ENCODE measurements at regions not wholly inside any gene's neighbourhood (a gene's known extent, or its start where the extent isn't known, plus 50 kb on each side); places are given as distances from the start of the nearest gene placed in this dataset.

DNA sequence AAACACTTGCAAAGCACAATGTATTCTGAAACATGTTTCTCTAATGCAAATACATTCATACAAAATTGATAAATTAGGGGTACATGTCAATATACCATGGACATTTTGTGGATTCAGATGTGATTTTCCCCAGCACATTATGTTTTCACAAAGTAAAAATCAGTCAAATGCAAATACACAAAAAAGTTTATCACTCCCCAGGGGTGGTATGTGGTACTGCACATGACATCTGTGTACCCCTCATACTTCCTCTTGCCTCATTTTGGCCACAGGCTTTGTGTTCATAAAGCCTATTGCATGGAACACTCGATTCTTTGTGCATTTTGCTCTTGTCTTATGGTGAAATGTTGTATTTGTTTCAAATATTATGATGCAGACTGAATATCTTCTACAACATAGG lies 116.8 kb upstream of the PDE4D start:
- no peak overlapping the region for H3K4me3 Mint-ChIP-seq
- H3K9me3 Mint-ChIP-seq: peaks cover 0 to 9% (median 0%) of the 10 kb centered on the region in 11 donors
- H3K27me3 Mint-ChIP-seq: no peaks in the 10 kb centered on the region
- intact Hi-C loops (cut with micrococcal nuclease): no loop called here
- DNase-seq: no peak
- H3K36me3 ChIP-seq (ENCODE audit: control insufficient read depth in 2 of 3, insufficient read depth in 3 of 3, low read length in 3 of 3): no peaks in the 10 kb centered on the region
- ATAC-seq: no peak
- no peaks in the 10 kb centered on the region for H3K4me1 Mint-ChIP-seq
- H3K4me3 ChIP-seq (ENCODE audit: low read length): no peak overlapping the region
- no peak overlapping the region for H3K27ac Mint-ChIP-seq
- no peaks in the 10 kb centered on the region for H3K36me3 Mint-ChIP-seq
- POLR2A ChIA-PET: no interaction called here
- no peaks in the 10 kb centered on the region for H3K4me1 ChIP-seq (ENCODE audit: control insufficient read depth in 2 of 2, insufficient read depth in 2 of 2, low read length in 2 of 2)
- no peak overlapping the region for H3K27ac ChIP-seq (ENCODE audit: low read depth, low read length)
- CTCF ChIA-PET: no interaction called here
- H3K9me3 ChIP-seq (ENCODE audit: control insufficient read depth in 2 of 3, low read length in 3 of 3): no peaks in the 10 kb centered on the region
- H3K27me3 ChIP-seq (ENCODE audit: control insufficient read depth in 2 of 2, insufficient read depth in 2 of 2, low read length in 2 of 2): no peaks in the 10 kb centered on the region

DNA sequence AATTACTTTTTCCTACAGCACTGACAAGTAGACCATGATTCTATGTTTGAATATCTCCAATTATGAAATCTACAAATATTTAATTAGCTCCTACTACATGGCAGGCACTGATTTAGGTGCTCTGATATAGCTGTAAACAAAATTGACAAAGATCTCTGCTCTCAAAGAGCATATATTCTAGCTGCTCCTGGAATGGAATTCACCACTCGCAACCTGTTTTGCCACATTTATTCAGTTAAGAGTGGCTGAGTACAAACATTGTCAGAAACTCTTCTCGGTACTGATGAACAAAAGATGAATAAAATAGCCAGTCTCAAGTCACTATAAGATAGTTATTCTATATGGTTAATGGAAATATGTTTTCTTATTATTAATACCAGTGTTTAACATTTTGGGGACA lies 114.2 kb upstream of the PDE4D start:
- H3K27ac Mint-ChIP-seq: no peak overlapping the region
- Histone ChIP-seq H3K4me1 (ENCODE audit: control insufficient read depth in 2 of 2, insufficient read depth in 2 of 2, low read length in 2 of 2) (no peaks in the 10 kb centered on the region), H3K9me3 (ENCODE audit: control insufficient read depth in 2 of 3, low read length in 3 of 3) (no peaks in the 10 kb centered on the region), H3K36me3 (ENCODE audit: control insufficient read depth in 2 of 3, insufficient read depth in 3 of 3, low read length in 3 of 3) (no peaks in the 10 kb centered on the region), H3K27me3 (ENCODE audit: control insufficient read depth in 2 of 2, insufficient read depth in 2 of 2, low read length in 2 of 2) (no peaks in the 10 kb centered on the region), H3K4me3 (ENCODE audit: low read length) (no peak overlapping the region), H3K27ac (ENCODE audit: low read depth, low read length) (no peak overlapping the region)
- intact Hi-C loops (cut with micrococcal nuclease): no loop called here
- peaks cover 0 to 6% (median 0%) of the 10 kb centered on the region in 11 donors for H3K9me3 Mint-ChIP-seq
- CTCF ChIA-PET: no interaction called here
- ATAC-seq: no peak
- no peaks in the 10 kb centered on the region for H3K4me1 Mint-ChIP-seq
- POLR2A ChIA-PET: no interaction called here
- H3K36me3 Mint-ChIP-seq: no peaks in the 10 kb centered on the region
- H3K27me3 Mint-ChIP-seq: no peaks in the 10 kb centered on the region
- H3K4me3 Mint-ChIP-seq: no peak overlapping the region
- no peak for DNase-seq

DNA sequence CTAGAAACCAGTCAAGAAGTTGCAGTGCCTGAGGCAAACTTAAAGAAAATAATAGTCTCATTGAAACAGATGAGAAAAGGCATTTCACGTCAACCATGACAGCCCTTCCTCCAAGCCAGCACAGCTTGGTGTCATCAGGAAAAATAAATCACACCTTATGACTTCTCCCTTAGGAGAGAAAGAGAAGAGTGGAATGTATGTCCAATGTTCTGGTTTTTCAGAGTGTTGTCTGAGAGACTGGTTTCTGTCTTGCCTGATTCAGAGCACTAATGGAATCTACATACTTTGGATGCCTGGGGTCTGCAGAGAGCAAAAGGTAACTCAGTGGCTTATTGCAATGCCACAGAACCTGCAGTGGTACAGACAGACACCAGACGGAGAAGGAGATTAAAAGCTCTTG lies 105.5 kb upstream of the PDE4D start:
- ATAC-seq (no peak), DNase-seq (no peak)
- Histone ChIP-seq H3K9me3 (ENCODE audit: control insufficient read depth in 2 of 3, low read length in 3 of 3) (no peaks in the 10 kb centered on the region), H3K4me1 (ENCODE audit: control insufficient read depth in 2 of 2, insufficient read depth in 2 of 2, low read length in 2 of 2) (no peaks in the 10 kb centered on the region), H3K27me3 (ENCODE audit: control insufficient read depth in 2 of 2, insufficient read depth in 2 of 2, low read length in 2 of 2) (no peaks in the 10 kb centered on the region), H3K36me3 (ENCODE audit: control insufficient read depth in 2 of 3, insufficient read depth in 3 of 3, low read length in 3 of 3) (no peaks in the 10 kb centered on the region), H3K27ac (ENCODE audit: low read depth, low read length) (no peak overlapping the region), H3K4me3 (ENCODE audit: low read length) (no peak overlapping the region)
- H3K9me3 Mint-ChIP-seq: peaks cover 0 to 19% (median 6%) of the 10 kb centered on the region in 11 donors
- no peaks in the 10 kb centered on the region for H3K27me3 Mint-ChIP-seq
- POLR2A ChIA-PET: no interaction called here
- H3K4me3 Mint-ChIP-seq: no peak overlapping the region
- CTCF ChIA-PET: no interaction called here
- H3K4me1 Mint-ChIP-seq: no peaks in the 10 kb centered on the region
- H3K27ac Mint-ChIP-seq: no peak overlapping the region
- H3K36me3 Mint-ChIP-seq: no peaks in the 10 kb centered on the region
- intact Hi-C loops (cut with micrococcal nuclease): no loop called here

DNA sequence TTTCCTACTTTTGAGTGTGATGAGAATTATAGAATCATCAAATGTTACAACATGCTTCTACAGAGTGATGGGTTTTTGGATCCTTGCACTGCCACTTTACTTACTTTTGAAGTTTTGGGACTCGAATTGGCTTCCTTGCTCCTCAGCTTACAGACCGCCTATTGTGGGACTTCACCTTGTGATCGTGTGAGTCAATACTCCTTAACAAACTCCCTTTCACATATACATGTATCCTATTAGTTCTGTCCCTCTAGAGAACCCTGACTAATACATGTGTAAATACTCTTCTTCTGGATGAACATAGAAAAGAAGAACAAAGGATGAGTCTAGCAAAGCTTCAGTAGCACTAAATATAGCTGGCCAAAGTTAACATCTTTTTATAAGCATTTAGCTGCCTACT lies 98.7 kb upstream of the PDE4D start:
- ChIA-PET POLR2A (no interaction called here), CTCF (no interaction called here)
- Mint-ChIP-seq H3K4me1 (no peaks in the 10 kb centered on the region), H3K9me3 (peaks cover 0 to 6% (median 0%) of the 10 kb centered on the region in 11 donors), H3K27me3 (no peaks in the 10 kb centered on the region), H3K36me3 (no peaks in the 10 kb centered on the region), H3K4me3 (no peak overlapping the region), H3K27ac (no peak overlapping the region)
- H3K27ac ChIP-seq (ENCODE audit: low read depth, low read length): no peak overlapping the region
- H3K4me3 ChIP-seq (ENCODE audit: low read length): no peak overlapping the region
- H3K36me3 ChIP-seq (ENCODE audit: control insufficient read depth in 2 of 3, insufficient read depth in 3 of 3, low read length in 3 of 3): no peaks in the 10 kb centered on the region
- no peaks in the 10 kb centered on the region for H3K9me3 ChIP-seq (ENCODE audit: control insufficient read depth in 2 of 3, low read length in 3 of 3)
- no peaks in the 10 kb centered on the region for H3K4me1 ChIP-seq (ENCODE audit: control insufficient read depth in 2 of 2, insufficient read depth in 2 of 2, low read length in 2 of 2)
- DNase-seq: no peak
- no peaks in the 10 kb centered on the region for H3K27me3 ChIP-seq (ENCODE audit: control insufficient read depth in 2 of 2, insufficient read depth in 2 of 2, low read length in 2 of 2)
- intact Hi-C loops (cut with micrococcal nuclease): no loop called here
- no peak for ATAC-seq

DNA sequence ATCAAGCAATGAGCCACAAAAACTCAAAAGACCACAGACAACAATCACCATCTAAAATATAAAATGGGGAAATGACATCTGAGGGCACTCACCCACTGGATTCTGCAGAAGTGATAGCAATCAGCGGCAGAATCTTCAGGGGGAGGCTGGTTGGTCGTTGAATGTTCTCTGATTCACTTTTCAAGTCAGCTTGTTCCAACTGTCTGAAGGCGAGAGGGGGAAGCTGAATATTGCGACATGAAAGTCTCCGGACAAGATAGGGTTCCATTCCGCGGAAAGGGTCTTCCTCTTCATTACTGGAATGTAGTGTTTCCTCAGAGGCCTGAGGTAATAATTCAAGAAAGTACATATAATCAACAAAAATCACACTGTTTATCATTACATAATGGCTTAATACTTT lies 94.9 kb upstream of the PDE4D start:
- Mint-ChIP-seq H3K27ac (no peak overlapping the region), H3K4me1 (no peaks in the 10 kb centered on the region), H3K27me3 (no peaks in the 10 kb centered on the region), H3K9me3 (peaks cover 0 to 6% (median 0%) of the 10 kb centered on the region in 11 donors), H3K4me3 (no peak overlapping the region), H3K36me3 (no peaks in the 10 kb centered on the region)
- Histone ChIP-seq H3K9me3 (ENCODE audit: control insufficient read depth in 2 of 3, low read length in 3 of 3) (no peaks in the 10 kb centered on the region), H3K4me1 (ENCODE audit: control insufficient read depth in 2 of 2, insufficient read depth in 2 of 2, low read length in 2 of 2) (no peaks in the 10 kb centered on the region), H3K36me3 (ENCODE audit: control insufficient read depth in 2 of 3, insufficient read depth in 3 of 3, low read length in 3 of 3) (no peaks in the 10 kb centered on the region), H3K27ac (ENCODE audit: low read depth, low read length) (no peak overlapping the region), H3K4me3 (ENCODE audit: low read length) (no peak overlapping the region), H3K27me3 (ENCODE audit: control insufficient read depth in 2 of 2, insufficient read depth in 2 of 2, low read length in 2 of 2) (no peaks in the 10 kb centered on the region)
- intact Hi-C loops (cut with micrococcal nuclease): no loop called here
- no peak for ATAC-seq
- ChIA-PET POLR2A (no interaction called here), CTCF (no interaction called here)
- no peak for DNase-seq

DNA sequence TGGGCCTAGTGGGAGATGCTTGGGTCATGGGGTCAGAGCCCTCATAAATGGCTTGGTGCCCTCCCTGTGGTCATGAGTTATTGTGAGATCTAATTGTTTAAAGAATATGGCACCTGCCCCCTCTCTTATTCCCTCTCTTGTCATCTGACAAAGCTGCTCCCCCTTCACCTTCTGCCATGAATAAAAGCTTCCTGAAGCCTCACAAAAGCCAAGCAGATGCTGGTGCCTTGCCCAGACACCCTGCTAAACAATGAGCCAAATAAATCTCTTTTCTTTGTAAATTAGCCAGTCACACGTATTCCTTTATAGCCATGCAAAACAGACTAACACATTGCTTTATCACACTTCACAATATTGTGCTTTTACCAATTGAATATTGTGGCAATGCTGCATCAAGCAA lies 82.8 kb upstream of the PDE4D start:
- no peak overlapping the region for H3K4me3 ChIP-seq (ENCODE audit: low read length)
- Mint-ChIP-seq H3K27ac (no peak overlapping the region), H3K36me3 (no peaks in the 10 kb centered on the region), H3K4me3 (no peak overlapping the region), H3K9me3 (peaks cover 0 to 17% (median 2%) of the 10 kb centered on the region in 11 donors), H3K27me3 (no peaks in the 10 kb centered on the region), H3K4me1 (no peaks in the 10 kb centered on the region)
- H3K27ac ChIP-seq (ENCODE audit: low read depth, low read length): no peak overlapping the region
- no peaks in the 10 kb centered on the region for H3K36me3 ChIP-seq (ENCODE audit: control insufficient read depth in 2 of 3, insufficient read depth in 3 of 3, low read length in 3 of 3)
- H3K9me3 ChIP-seq (ENCODE audit: control insufficient read depth in 2 of 3, low read length in 3 of 3): no peaks in the 10 kb centered on the region
- H3K27me3 ChIP-seq (ENCODE audit: control insufficient read depth in 2 of 2, insufficient read depth in 2 of 2, low read length in 2 of 2): no peaks in the 10 kb centered on the region
- H3K4me1 ChIP-seq (ENCODE audit: control insufficient read depth in 2 of 2, insufficient read depth in 2 of 2, low read length in 2 of 2): no peaks in the 10 kb centered on the region
- POLR2A ChIA-PET: no interaction called here
- CTCF ChIA-PET: no interaction called here
- ATAC-seq (no peak), DNase-seq (no peak)
- intact Hi-C loops (cut with micrococcal nuclease): no loop called here

DNA sequence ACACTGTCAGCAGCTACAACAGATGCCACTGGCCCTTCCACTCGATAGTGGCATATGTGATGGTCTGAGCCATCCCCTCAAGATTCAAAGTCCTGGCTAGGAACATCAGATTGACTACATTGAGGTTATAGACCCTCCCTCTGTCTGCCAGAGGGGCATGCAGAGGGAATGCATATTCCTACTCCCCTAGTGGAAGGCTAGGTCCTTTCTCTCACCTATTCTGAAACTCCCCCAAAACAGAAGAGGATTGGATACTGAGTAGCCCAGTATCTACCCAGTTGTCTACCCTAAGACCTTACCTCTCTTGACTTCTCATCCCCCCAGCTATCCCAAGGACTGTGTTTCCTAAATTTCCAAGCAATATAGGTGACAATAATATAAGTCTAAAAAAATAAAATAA lies 78.5 kb upstream of the PDE4D start:
- no peaks in the 10 kb centered on the region for H3K27me3 ChIP-seq (ENCODE audit: control insufficient read depth in 2 of 2, insufficient read depth in 2 of 2, low read length in 2 of 2)
- no peaks in the 10 kb centered on the region for H3K36me3 ChIP-seq (ENCODE audit: control insufficient read depth in 2 of 3, insufficient read depth in 3 of 3, low read length in 3 of 3)
- intact Hi-C loops (cut with micrococcal nuclease): no loop called here
- no peak for ATAC-seq
- Mint-ChIP-seq H3K9me3 (peaks cover 0 to 23% (median 3%) of the 10 kb centered on the region in 11 donors), H3K27me3 (no peaks in the 10 kb centered on the region), H3K36me3 (no peaks in the 10 kb centered on the region), H3K4me1 (no peaks in the 10 kb centered on the region), H3K27ac (no peak overlapping the region), H3K4me3 (no peak overlapping the region)
- H3K4me3 ChIP-seq (ENCODE audit: low read length): no peak overlapping the region
- H3K27ac ChIP-seq (ENCODE audit: low read depth, low read length): no peak overlapping the region
- CTCF ChIA-PET: no interaction called here
- no peaks in the 10 kb centered on the region for H3K4me1 ChIP-seq (ENCODE audit: control insufficient read depth in 2 of 2, insufficient read depth in 2 of 2, low read length in 2 of 2)
- H3K9me3 ChIP-seq (ENCODE audit: control insufficient read depth in 2 of 3, low read length in 3 of 3): no peaks in the 10 kb centered on the region
- no peak for DNase-seq
- POLR2A ChIA-PET: no interaction called here
